ENCODE measurements at regions not wholly inside any gene's neighbourhood (a gene's known extent, or its start where the extent isn't known, plus 50 kb on each side); places are given as distances from the start of the nearest gene placed in this dataset.
"Not testable (repeated sequence)": the region's sequence is repeated elsewhere in the genome, so short reads cannot be mapped to it uniquely, and the experiment has no call there.

DNA sequence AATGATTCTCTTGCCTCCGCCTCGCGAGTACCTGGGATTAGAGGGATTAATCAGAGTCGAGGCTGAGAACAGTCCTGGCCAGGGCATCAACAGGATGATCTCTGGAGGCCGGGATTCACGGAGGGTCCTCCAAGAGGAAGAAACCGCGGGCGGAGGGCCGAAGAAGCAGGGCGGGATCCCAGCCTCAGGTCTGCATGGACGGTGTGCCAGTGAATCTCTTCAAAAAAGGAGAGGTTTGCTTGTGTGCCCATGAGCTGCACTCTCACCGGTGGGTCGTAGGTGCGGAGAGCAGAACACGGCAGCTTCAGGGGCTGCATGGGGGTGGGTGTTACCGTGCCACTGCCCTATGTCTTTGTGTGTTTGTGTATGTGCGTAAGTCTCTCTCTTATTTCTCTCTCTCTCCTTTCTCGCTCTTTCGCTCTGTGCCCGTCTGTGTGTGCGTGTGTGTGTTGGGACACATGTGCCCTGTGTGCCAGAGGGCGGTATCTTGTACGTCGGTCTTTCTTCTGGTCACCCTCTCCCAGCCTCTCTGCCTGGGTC is 768.2 kb upstream of the ALG10B start:
- Histone ChIP-seq H3K18ac (ENCODE audit: low read length) (no peak overlapping the region), H2BK5ac (ENCODE audit: low read depth, low read length, poor library complexity) (no peak overlapping the region), H3K23ac (ENCODE audit: low read length) (no peak overlapping the region), H3K27ac (ENCODE audit: low read depth, low read length) (no peak overlapping the region), H4K91ac (ENCODE audit: low read depth, low read length) (no peak overlapping the region), H3K4me3 (ENCODE audit: low read depth, low read length) (no peak overlapping the region), H3K36me3 (ENCODE audit: control insufficient read depth in 1 of 2, insufficient read depth in 2 of 2, low read length in 2 of 2) (no peaks in the 10 kb centered on the region), H3K14ac (ENCODE audit: low read length) (no peak overlapping the region), H3K27me3 (ENCODE audit: insufficient read depth, low read length) (no peaks in the 10 kb centered on the region), H3K9ac (ENCODE audit: low read length) (no peak overlapping the region), H3K79me1 (ENCODE audit: low read length) (no peaks in the 10 kb centered on the region), H2BK12ac (ENCODE audit: low read length) (no peak overlapping the region), H2BK120ac (ENCODE audit: insufficient read depth, low read length, poor library complexity) (no peak overlapping the region), H3K4me2 (ENCODE audit: low read length) (no peak overlapping the region), H3K79me2 (ENCODE audit: control insufficient read depth, insufficient read depth, low read length, poor library complexity) (no peaks in the 10 kb centered on the region), H4K8ac (ENCODE audit: low read depth, low read length) (no peak overlapping the region), H2AK5ac (ENCODE audit: low read length) (no peak overlapping the region), H3K4me1 (ENCODE audit: control insufficient read depth in 1 of 2, insufficient read depth in 2 of 2, low read length in 2 of 2) (no peaks in the 10 kb centered on the region), H2AFZ (ENCODE audit: insufficient read depth, low read length, poor library complexity) (no peak overlapping the region), H3K4ac (ENCODE audit: low read depth, low read length) (no peak overlapping the region), H3K9me3 (ENCODE audit: insufficient read depth, low read depth, low read length) (peaks cover 54% of the 10 kb centered on the region), H4K12ac (ENCODE audit: low read depth, low read length) (no peak overlapping the region)
- DNase-seq, result no peak
- no CpG with 5 or more reads among the region's 25 CpGs for WGBS (ENCODE audit: extremely low coverage, insufficient coverage, insufficient read length)

DNA sequence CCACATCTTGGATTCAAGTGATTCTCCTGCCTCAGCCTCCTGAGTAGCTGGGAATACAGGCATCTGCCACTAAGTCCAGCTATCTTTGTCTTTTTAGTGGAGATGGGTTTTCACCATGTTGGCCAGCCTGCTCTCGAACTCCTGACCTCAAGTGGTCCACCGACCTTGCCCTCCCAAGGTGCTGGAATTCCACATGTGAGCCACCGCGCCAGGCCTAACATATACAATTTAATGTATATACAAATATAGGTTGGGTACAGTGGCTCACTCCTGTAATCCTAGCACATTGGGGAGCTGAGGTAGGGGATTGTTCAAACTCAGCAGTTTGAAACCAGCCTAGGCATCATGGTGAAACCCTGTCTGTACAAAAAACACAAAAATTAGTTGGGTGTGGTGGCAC is 759.6 kb upstream of the ALG10B start:
- H3K4me2 ChIP-seq (ENCODE audit: low read length); H4K8ac ChIP-seq (ENCODE audit: low read depth, low read length); H3K14ac ChIP-seq (ENCODE audit: low read length); H3K18ac ChIP-seq (ENCODE audit: low read length); H3K36me3 ChIP-seq (ENCODE audit: control insufficient read depth in 1 of 2, insufficient read depth in 2 of 2, low read length in 2 of 2); H2BK120ac ChIP-seq (ENCODE audit: insufficient read depth, low read length, poor library complexity); H2AFZ ChIP-seq (ENCODE audit: insufficient read depth, low read length, poor library complexity); H3K27me3 ChIP-seq (ENCODE audit: insufficient read depth, low read length); DNase-seq; H4K91ac ChIP-seq (ENCODE audit: low read depth, low read length); H3K23ac ChIP-seq (ENCODE audit: low read length); H3K4ac ChIP-seq (ENCODE audit: low read depth, low read length); H4K12ac ChIP-seq (ENCODE audit: low read depth, low read length); H3K27ac ChIP-seq (ENCODE audit: low read depth, low read length); H3K4me3 ChIP-seq (ENCODE audit: low read depth, low read length); H2BK5ac ChIP-seq (ENCODE audit: low read depth, low read length, poor library complexity); H3K4me1 ChIP-seq (ENCODE audit: control insufficient read depth in 1 of 2, insufficient read depth in 2 of 2, low read length in 2 of 2); H3K9ac ChIP-seq (ENCODE audit: low read length); H3K79me2 ChIP-seq (ENCODE audit: control insufficient read depth, insufficient read depth, low read length, poor library complexity); H3K79me1 ChIP-seq (ENCODE audit: low read length); H2BK12ac ChIP-seq (ENCODE audit: low read length); H2AK5ac ChIP-seq (ENCODE audit: low read length): not testable (repeated sequence)
- H3K9me3 ChIP-seq (ENCODE audit: insufficient read depth, low read depth, low read length), result peaks cover 11% of the 10 kb centered on the region
- WGBS (ENCODE audit: extremely low coverage, insufficient coverage, insufficient read length), result no CpG with 5 or more reads among the region's 4 CpGs

DNA sequence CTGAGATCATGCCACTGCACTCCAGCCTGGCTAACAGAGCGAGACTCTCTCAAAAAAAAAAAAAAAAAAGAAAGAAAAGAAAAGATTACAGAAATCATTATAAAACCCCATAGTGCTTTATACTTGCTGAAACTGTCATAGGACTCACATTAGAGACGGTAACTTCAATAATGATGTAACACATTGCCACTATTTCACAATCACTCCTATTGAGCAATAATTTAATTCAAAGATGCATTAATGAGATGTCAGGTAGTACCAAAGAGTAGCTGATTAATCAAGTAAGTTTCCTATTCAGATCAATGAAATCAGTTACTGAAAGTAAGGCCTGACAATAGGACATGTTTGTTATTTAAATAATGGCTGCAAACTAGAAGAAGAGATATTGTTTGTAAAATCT is 751.5 kb upstream of the ALG10B start:
- H3K4me3 ChIP-seq (ENCODE audit: low read depth, low read length), result no peak overlapping the region
- H2AK5ac ChIP-seq (ENCODE audit: low read length), result no peak overlapping the region
- H3K9ac ChIP-seq (ENCODE audit: low read length), result no peak overlapping the region
- WGBS (ENCODE audit: extremely low coverage, insufficient coverage, insufficient read length), result no CpG with 5 or more reads among the region's 2 CpGs
- no peak overlapping the region for H2BK120ac ChIP-seq (ENCODE audit: insufficient read depth, low read length, poor library complexity)
- no peaks in the 10 kb centered on the region for H3K27me3 ChIP-seq (ENCODE audit: insufficient read depth, low read length)
- no peak overlapping the region for H2BK5ac ChIP-seq (ENCODE audit: low read depth, low read length, poor library complexity)
- H3K79me2 ChIP-seq (ENCODE audit: control insufficient read depth, insufficient read depth, low read length, poor library complexity), result no peaks in the 10 kb centered on the region
- peaks cover 19% of the 10 kb centered on the region for H3K9me3 ChIP-seq (ENCODE audit: insufficient read depth, low read depth, low read length)
- H4K8ac ChIP-seq (ENCODE audit: low read depth, low read length), result no peak overlapping the region
- H3K79me1 ChIP-seq (ENCODE audit: low read length), result no peaks in the 10 kb centered on the region
- H3K4ac ChIP-seq (ENCODE audit: low read depth, low read length), result no peak overlapping the region
- H4K91ac ChIP-seq (ENCODE audit: low read depth, low read length), result no peak overlapping the region
- no peak overlapping the region for H3K27ac ChIP-seq (ENCODE audit: low read depth, low read length)
- no peak overlapping the region for H3K18ac ChIP-seq (ENCODE audit: low read length)
- no peaks in the 10 kb centered on the region for H3K4me1 ChIP-seq (ENCODE audit: control insufficient read depth in 1 of 2, insufficient read depth in 2 of 2, low read length in 2 of 2)
- H2BK12ac ChIP-seq (ENCODE audit: low read length), result no peak overlapping the region
- no peak overlapping the region for H2AFZ ChIP-seq (ENCODE audit: insufficient read depth, low read length, poor library complexity)
- no peak overlapping the region for H3K23ac ChIP-seq (ENCODE audit: low read length)
- H3K14ac ChIP-seq (ENCODE audit: low read length), result no peak overlapping the region
- no peak for DNase-seq
- no peak overlapping the region for H4K12ac ChIP-seq (ENCODE audit: low read depth, low read length)
- no peaks in the 10 kb centered on the region for H3K36me3 ChIP-seq (ENCODE audit: control insufficient read depth in 1 of 2, insufficient read depth in 2 of 2, low read length in 2 of 2)
- no peak overlapping the region for H3K4me2 ChIP-seq (ENCODE audit: low read length)

DNA sequence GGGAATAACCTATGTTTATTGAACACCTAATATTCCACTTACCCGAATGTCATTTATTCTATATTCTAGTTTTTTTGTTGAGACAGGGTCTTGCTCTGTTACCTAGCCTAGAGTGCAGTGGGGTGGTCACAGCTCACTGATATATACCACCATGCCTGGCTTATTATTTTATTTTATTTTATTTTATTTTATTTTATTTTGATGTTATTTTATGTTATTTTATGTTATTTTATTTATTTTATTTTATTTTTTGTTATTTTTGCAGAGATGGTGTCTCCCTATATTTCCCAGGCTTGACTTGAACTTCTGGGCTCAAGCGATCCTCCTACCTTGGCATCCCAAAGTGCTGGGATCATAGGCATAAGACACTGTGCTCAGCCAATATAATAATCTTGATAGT is 746.0 kb upstream of the ALG10B start:
- not testable (repeated sequence) for H3K23ac ChIP-seq (ENCODE audit: low read length); H3K18ac ChIP-seq (ENCODE audit: low read length); H3K9ac ChIP-seq (ENCODE audit: low read length); H4K8ac ChIP-seq (ENCODE audit: low read depth, low read length); H2BK12ac ChIP-seq (ENCODE audit: low read length); H3K4me2 ChIP-seq (ENCODE audit: low read length); H3K4me1 ChIP-seq (ENCODE audit: control insufficient read depth in 1 of 2, insufficient read depth in 2 of 2, low read length in 2 of 2); H2AK5ac ChIP-seq (ENCODE audit: low read length); H2AFZ ChIP-seq (ENCODE audit: insufficient read depth, low read length, poor library complexity); H3K27ac ChIP-seq (ENCODE audit: low read depth, low read length); H3K4ac ChIP-seq (ENCODE audit: low read depth, low read length); H4K91ac ChIP-seq (ENCODE audit: low read depth, low read length); H2BK5ac ChIP-seq (ENCODE audit: low read depth, low read length, poor library complexity); H2BK120ac ChIP-seq (ENCODE audit: insufficient read depth, low read length, poor library complexity); H4K12ac ChIP-seq (ENCODE audit: low read depth, low read length); H3K27me3 ChIP-seq (ENCODE audit: insufficient read depth, low read length); DNase-seq; H3K4me3 ChIP-seq (ENCODE audit: low read depth, low read length); H3K79me1 ChIP-seq (ENCODE audit: low read length); H3K79me2 ChIP-seq (ENCODE audit: control insufficient read depth, insufficient read depth, low read length, poor library complexity); H3K36me3 ChIP-seq (ENCODE audit: control insufficient read depth in 1 of 2, insufficient read depth in 2 of 2, low read length in 2 of 2); H3K14ac ChIP-seq (ENCODE audit: low read length)
- peaks cover 16% of the 10 kb centered on the region for H3K9me3 ChIP-seq (ENCODE audit: insufficient read depth, low read depth, low read length)
- WGBS (ENCODE audit: extremely low coverage, insufficient coverage, insufficient read length), result no CpG with 5 or more reads among the region's 2 CpGs

All from trophoblast cell (in vitro differentiated cells and primary cell).